ENCODE measurements at regions not wholly inside any gene's neighbourhood (a gene's known extent, or its start where the extent isn't known, plus 50 kb on each side); places are given as distances from the start of the nearest gene placed in this dataset.

GRCh38 chr16:73166441-73166851, 118.5 kb upstream of the ZFHX3 start:
- DNase-seq (ENCODE audit: low read depth, low spot score) = no peak
- no peak overlapping the region for H3K4me3 ChIP-seq (ENCODE audit: low read length)

- no peak overlapping the region for H3K4me3 ChIP-seq (ENCODE audit: low read length)
- DNase-seq (ENCODE audit: low read depth, low spot score) = no peak
Measured at GRCh38 chr16:73163238-73163815, 115.4 kb upstream of the ZFHX3 start.

- no peak overlapping the region for H3K4me3 ChIP-seq (ENCODE audit: low read length)
- no peak for DNase-seq (ENCODE audit: low read depth, low spot score)
Measured at GRCh38 chr16:73161977-73162376, 114.0 kb upstream of the ZFHX3 start.

GRCh38 chr16:73159296-73159695, 111.4 kb upstream of the ZFHX3 start:
- H3K4me3 ChIP-seq (ENCODE audit: low read length) = no peak overlapping the region
- DNase-seq (ENCODE audit: low read depth, low spot score) = no peak

GRCh38 chr16:73157861-73158260, 109.9 kb upstream of the ZFHX3 start:
- DNase-seq (ENCODE audit: low read depth, low spot score) = no peak
- H3K4me3 ChIP-seq (ENCODE audit: low read length) = no peak overlapping the region

GRCh38 chr16:73154063-73154870, 106.3 kb upstream of the ZFHX3 start:
- DNase-seq (ENCODE audit: low read depth, low spot score) = no peak
- H3K4me3 ChIP-seq (ENCODE audit: low read length) = no peak overlapping the region

- DNase-seq (ENCODE audit: low read depth, low spot score) = no peak
- H3K4me3 ChIP-seq (ENCODE audit: low read length) = no peak overlapping the region
Measured at GRCh38 chr16:73152386-73153125, 104.6 kb upstream of the ZFHX3 start.

- no peak for DNase-seq (ENCODE audit: low read depth, low spot score)
- H3K4me3 ChIP-seq (ENCODE audit: low read length) = no peak overlapping the region
Measured at GRCh38 chr16:73151941-73152340, 104.0 kb upstream of the ZFHX3 start.

- no peak for DNase-seq (ENCODE audit: low read depth, low spot score)
- H3K4me3 ChIP-seq (ENCODE audit: low read length) = no peak overlapping the region
Measured at GRCh38 chr16:73151225-73151624, 103.3 kb upstream of the ZFHX3 start.

GRCh38 chr16:73150786-73151185, 102.9 kb upstream of the ZFHX3 start:
- no peak overlapping the region for H3K4me3 ChIP-seq (ENCODE audit: low read length)
- DNase-seq (ENCODE audit: low read depth, low spot score) = no peak

GRCh38 chr16:73149334-73149733, 101.4 kb upstream of the ZFHX3 start:
- DNase-seq (ENCODE audit: low read depth, low spot score) = no peak
- H3K4me3 ChIP-seq (ENCODE audit: low read length) = no peak overlapping the region

GRCh38 chr16:73147958-73148357, 100.0 kb upstream of the ZFHX3 start:
- no peak for DNase-seq (ENCODE audit: low read depth, low spot score)
- no peak overlapping the region for H3K4me3 ChIP-seq (ENCODE audit: low read length)

- DNase-seq (ENCODE audit: low read depth, low spot score) = no peak
- no peak overlapping the region for H3K4me3 ChIP-seq (ENCODE audit: low read length)
Measured at GRCh38 chr16:73145166-73145880, 97.4 kb upstream of the ZFHX3 start.

GRCh38 chr16:73143576-73144422, 95.9 kb upstream of the ZFHX3 start:
- no peak overlapping the region for H3K4me3 ChIP-seq (ENCODE audit: low read length)

GRCh38 chr16:73143002-73143401, 95.1 kb upstream of the ZFHX3 start:
- no peak for DNase-seq (ENCODE audit: low read depth, low spot score)

More at GRCh38 chr16:73143576-73144422, 95.9 kb upstream of the ZFHX3 start:
- DNase-seq (ENCODE audit: low read depth, low spot score) = no peak

GRCh38 chr16:73142053-73142854, 94.3 kb upstream of the ZFHX3 start:
- no peak for DNase-seq (ENCODE audit: low read depth, low spot score)
- no peak overlapping the region for H3K4me3 ChIP-seq (ENCODE audit: low read length)

More at GRCh38 chr16:73143002-73143401, 95.1 kb upstream of the ZFHX3 start:
- H3K4me3 ChIP-seq (ENCODE audit: low read length) = no peak overlapping the region

GRCh38 chr16:73140929-73141328, 93.0 kb upstream of the ZFHX3 start:
- H3K4me3 ChIP-seq (ENCODE audit: low read length) = no peak overlapping the region
- DNase-seq (ENCODE audit: low read depth, low spot score) = no peak
